Trophoblast cell (in vitro differentiated cells and primary cell): ENCODE measurements at regions not wholly inside any gene's neighbourhood (a gene's known extent, or its start where the extent isn't known, plus 50 kb on each side); places are given as distances from the start of the nearest gene placed in this dataset.

Experiments
- DNase-seq, 2 donors: peaks; one replicate each; pipeline ENCODE4 v3.0.0-alpha.2; 2016
- H2AFZ ChIP-seq: 2 replicates; pipeline ENCODE4 v1.6.1; 2013; ENCODE audit warnings: low read length, moderate library complexity, mild to moderate bottlenecking; ENCODE audit not compliant: insufficient read depth, poor library complexity
- H2AK5ac ChIP-seq: 2 replicates; pipeline ENCODE4 v1.6.1; 2013; ENCODE audit warnings: mild to moderate bottlenecking, low read length
- H2BK120ac ChIP-seq: 2 replicates; pipeline ENCODE4 v1.6.1; 2013; ENCODE audit warnings: low read length, mild to moderate bottlenecking, moderate library complexity; ENCODE audit not compliant: insufficient read depth, poor library complexity
- H2BK12ac ChIP-seq: 2 replicates; pipeline ENCODE4 v1.6.1; 2013; ENCODE audit warnings: mild to moderate bottlenecking, low read length, moderate library complexity
- H2BK5ac ChIP-seq: 2 replicates; pipeline ENCODE4 v1.6.1; 2013; ENCODE audit warnings: low read length, low read depth, moderate library complexity, mild to moderate bottlenecking; ENCODE audit not compliant: poor library complexity
- H3K14ac ChIP-seq: 2 replicates; pipeline ENCODE4 v1.6.1; 2013; ENCODE audit warnings: mild to moderate bottlenecking, low read length
- H3K18ac ChIP-seq: 2 replicates; pipeline ENCODE4 v1.6.1; 2013; ENCODE audit warnings: mild to moderate bottlenecking, low read length
- H3K23ac ChIP-seq: 2 replicates; pipeline ENCODE4 v1.6.1; 2013; ENCODE audit warnings: low read length
- H3K27ac ChIP-seq: 2 replicates; pipeline ENCODE4 v1.5.1; 2013; ENCODE audit warnings: low read depth, mild to moderate bottlenecking, inconsistent platforms, low read length, moderate library complexity
- H3K27me3 ChIP-seq: 2 replicates; pipeline ENCODE4 v1.6.1; 2013; ENCODE audit warnings: inconsistent platforms, mild to moderate bottlenecking, low read length, moderate library complexity; ENCODE audit not compliant: insufficient read depth
- H3K36me3 ChIP-seq, 2 experiments: 1 replicate in 1 of 2; 2 replicates in 1 of 2; pipeline ENCODE4 v1.6.1; 2013; ENCODE audit warnings: low read length in 2 of 2, mild to moderate bottlenecking in 2 of 2, moderate library complexity in 1 of 2; ENCODE audit not compliant: insufficient read depth in 2 of 2, control insufficient read depth in 1 of 2
- H3K4ac ChIP-seq: 2 replicates; pipeline ENCODE4 v1.6.1; 2013; ENCODE audit warnings: low read depth, mild to moderate bottlenecking, low read length, moderate library complexity
- H3K4me1 ChIP-seq, 2 experiments: 1 replicate in 1 of 2; 2 replicates in 1 of 2; pipeline ENCODE4 v1.6.1; 2013; ENCODE audit warnings: low read length in 2 of 2, mild to moderate bottlenecking in 2 of 2, moderate library complexity in 1 of 2; ENCODE audit not compliant: insufficient read depth in 2 of 2, control insufficient read depth in 1 of 2
- H3K4me2 ChIP-seq: 2 replicates; pipeline ENCODE4 v1.6.1; 2013; ENCODE audit warnings: inconsistent platforms, mild to moderate bottlenecking, low read length, moderate library complexity
- H3K4me3 ChIP-seq: 2 replicates; pipeline ENCODE4 v1.5.1; 2013; ENCODE audit warnings: mild to moderate bottlenecking, low read depth, low read length, inconsistent platforms
- H3K79me1 ChIP-seq: one replicate; pipeline ENCODE4 v1.6.1; 2013; ENCODE audit warnings: low read length
- H3K79me2 ChIP-seq: 2 replicates; pipeline ENCODE4 v1.6.1; 2013; ENCODE audit warnings: low read length, mild to moderate bottlenecking; ENCODE audit not compliant: control insufficient read depth, insufficient read depth, poor library complexity
- H3K9ac ChIP-seq: 2 replicates; pipeline ENCODE4 v1.6.1; 2013; ENCODE audit warnings: mild to moderate bottlenecking, low read length
- H3K9me3 ChIP-seq: 2 replicates; pipeline ENCODE4 v1.6.1; 2013; ENCODE audit warnings: low read depth, mild to moderate bottlenecking, control low read depth, inconsistent platforms, low read length; ENCODE audit not compliant: insufficient read depth
- H4K12ac ChIP-seq: 2 replicates; pipeline ENCODE4 v1.6.1; 2013; ENCODE audit warnings: low read depth, mild to moderate bottlenecking, low read length, moderate library complexity
- H4K8ac ChIP-seq: 2 replicates; pipeline ENCODE4 v1.6.1; 2013; ENCODE audit warnings: low read depth, mild to moderate bottlenecking, low read length, moderate library complexity
- H4K91ac ChIP-seq: one replicate; pipeline ENCODE4 v1.6.1; 2013; ENCODE audit warnings: low read depth, mild to moderate bottlenecking, low read length, moderate library complexity
- WGBS: extraction: QIAGEN DNeasy Blood & Tissue Kit; methylation state at CpG from one replicate; pipeline ENCODE4 v1.1.7; 2013; ENCODE audit warnings: missing lambda C conversion rate; ENCODE audit not compliant: insufficient read length, insufficient coverage; ENCODE audit errors: extremely low coverage; 5-methylcytosine and 5-hydroxymethylcytosine counted together

GRCh38 chr1:63710308-63710707 is 63.5 kb upstream of the ROR1 start:
- Histone ChIP-seq H3K36me3 (no peaks in the 10 kb centered on the region), H3K9ac (no peak overlapping the region), H2AK5ac (no peak overlapping the region)

DNA sequence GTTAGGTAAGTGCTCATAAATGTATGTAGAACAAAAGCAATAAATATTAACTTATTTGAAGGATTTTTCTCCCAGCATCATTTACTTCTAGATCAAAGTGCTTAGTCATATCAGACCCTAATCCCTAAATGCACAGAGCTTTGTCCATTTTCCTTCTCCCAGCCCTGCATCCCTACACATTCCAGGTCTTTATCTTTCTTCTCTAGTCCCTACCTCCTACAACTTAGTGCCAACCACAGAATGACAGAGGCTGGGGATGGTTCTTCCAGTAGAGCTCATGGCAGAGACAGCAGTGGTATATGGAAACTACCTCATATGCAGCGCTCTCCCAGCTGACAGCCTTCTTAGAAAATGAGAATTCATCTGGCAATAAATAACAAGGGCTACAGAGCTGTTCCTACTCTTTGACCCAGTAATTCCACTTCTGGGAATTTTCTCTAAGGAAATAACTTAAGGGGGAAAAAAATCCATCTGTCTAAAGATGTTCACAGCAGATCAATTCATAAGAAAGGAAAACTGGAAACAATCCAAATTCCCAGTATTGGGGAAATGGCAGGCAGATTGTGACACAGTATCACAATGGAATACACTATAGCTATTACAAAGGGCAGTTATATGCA is 62.9 kb upstream of the ROR1 start:
- H3K79me1 ChIP-seq = no peaks in the 10 kb centered on the region
- no peaks in the 10 kb centered on the region for H3K4me1 ChIP-seq
- no peak overlapping the region for H3K14ac ChIP-seq
- no peak overlapping the region for H2AFZ ChIP-seq
- H4K91ac ChIP-seq = no peak overlapping the region
- no peak overlapping the region for H2BK12ac ChIP-seq
- H3K36me3 ChIP-seq = no peaks in the 10 kb centered on the region
- WGBS = no CpG with 5 or more reads among the region's 1 CpG
- no peak overlapping the region for H4K8ac ChIP-seq
- H3K27ac ChIP-seq = no peak overlapping the region
- no peak overlapping the region for H2BK5ac ChIP-seq
- no peak overlapping the region for H2AK5ac ChIP-seq
- no peak overlapping the region for H3K18ac ChIP-seq
- H3K4ac ChIP-seq = no peak overlapping the region
- H3K79me2 ChIP-seq = no peaks in the 10 kb centered on the region
- no peak for DNase-seq
- no peak overlapping the region for H3K9ac ChIP-seq
- no peaks in the 10 kb centered on the region for H3K27me3 ChIP-seq
- no peak overlapping the region for H3K4me3 ChIP-seq
- H3K9me3 ChIP-seq = peaks cover 1% of the 10 kb centered on the region
- no peak overlapping the region for H2BK120ac ChIP-seq
- no peak overlapping the region for H4K12ac ChIP-seq
- no peak overlapping the region for H3K23ac ChIP-seq
- no peak overlapping the region for H3K4me2 ChIP-seq

More at GRCh38 chr1:63710308-63710707, 63.5 kb upstream of the ROR1 start:
- H3K18ac ChIP-seq = no peak overlapping the region
- H4K91ac ChIP-seq = no peak overlapping the region
- no peaks in the 10 kb centered on the region for H3K79me1 ChIP-seq
- no peak overlapping the region for H3K14ac ChIP-seq
- no peak overlapping the region for H3K23ac ChIP-seq
- H4K8ac ChIP-seq = no peak overlapping the region
- no CpG with 5 or more reads among the region's 4 CpGs for WGBS
- H3K27ac ChIP-seq = no peak overlapping the region
- no peak overlapping the region for H2AFZ ChIP-seq
- H3K4me2 ChIP-seq = no peak overlapping the region
- no peak overlapping the region for H2BK120ac ChIP-seq
- H3K27me3 ChIP-seq = no peaks in the 10 kb centered on the region
- H3K4ac ChIP-seq = no peak overlapping the region
- H3K9me3 ChIP-seq = peaks cover 1% of the 10 kb centered on the region
- no peak overlapping the region for H3K4me3 ChIP-seq
- H2BK5ac ChIP-seq = no peak overlapping the region
- no peaks in the 10 kb centered on the region for H3K79me2 ChIP-seq
- H3K4me1 ChIP-seq = no peaks in the 10 kb centered on the region
- no peak overlapping the region for H4K12ac ChIP-seq
- DNase-seq = no peak
- H2BK12ac ChIP-seq = no peak overlapping the region

DNA sequence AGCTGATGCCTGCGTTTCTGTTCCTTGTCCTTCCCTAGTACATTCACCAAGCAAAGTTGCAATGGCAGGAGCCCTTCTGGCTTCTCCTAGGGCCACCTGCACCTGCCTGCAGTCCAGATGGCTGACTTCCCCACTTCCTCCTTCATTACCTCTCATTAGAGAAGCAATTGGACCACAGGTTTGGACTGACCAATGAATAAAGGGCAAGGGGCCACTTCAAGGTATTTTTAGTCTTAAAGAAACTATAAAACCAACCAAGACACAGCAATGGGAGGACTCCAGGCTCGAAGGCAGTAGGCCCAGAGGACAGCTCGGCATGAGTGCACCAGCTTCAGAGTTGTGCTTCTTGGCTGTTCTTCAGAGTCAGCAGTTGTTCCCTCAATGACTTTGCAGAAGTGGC is 60.8 kb upstream of the ROR1 start:
- no peak overlapping the region for H3K18ac ChIP-seq
- no peak overlapping the region for H2AFZ ChIP-seq
- no peak overlapping the region for H3K14ac ChIP-seq
- H3K4me2 ChIP-seq = no peak overlapping the region
- H2AK5ac ChIP-seq = no peak overlapping the region
- no peaks in the 10 kb centered on the region for H3K79me2 ChIP-seq
- H3K4ac ChIP-seq = no peak overlapping the region
- no peak overlapping the region for H4K91ac ChIP-seq
- H3K27ac ChIP-seq = no peak overlapping the region
- H4K12ac ChIP-seq = no peak overlapping the region
- WGBS = no CpG with 5 or more reads among the region's 3 CpGs
- no peaks in the 10 kb centered on the region for H3K36me3 ChIP-seq
- H2BK12ac ChIP-seq = no peak overlapping the region
- DNase-seq = no peak
- no peaks in the 10 kb centered on the region for H3K27me3 ChIP-seq
- peaks cover 1% of the 10 kb centered on the region for H3K9me3 ChIP-seq
- H3K79me1 ChIP-seq = no peaks in the 10 kb centered on the region
- no peak overlapping the region for H2BK5ac ChIP-seq
- no peak overlapping the region for H3K4me3 ChIP-seq
- H3K9ac ChIP-seq = peak overlapping the region; percentile 9
- H3K4me1 ChIP-seq = no peaks in the 10 kb centered on the region
- no peak overlapping the region for H2BK120ac ChIP-seq
- no peak overlapping the region for H3K23ac ChIP-seq
- no peak overlapping the region for H4K8ac ChIP-seq

DNA sequence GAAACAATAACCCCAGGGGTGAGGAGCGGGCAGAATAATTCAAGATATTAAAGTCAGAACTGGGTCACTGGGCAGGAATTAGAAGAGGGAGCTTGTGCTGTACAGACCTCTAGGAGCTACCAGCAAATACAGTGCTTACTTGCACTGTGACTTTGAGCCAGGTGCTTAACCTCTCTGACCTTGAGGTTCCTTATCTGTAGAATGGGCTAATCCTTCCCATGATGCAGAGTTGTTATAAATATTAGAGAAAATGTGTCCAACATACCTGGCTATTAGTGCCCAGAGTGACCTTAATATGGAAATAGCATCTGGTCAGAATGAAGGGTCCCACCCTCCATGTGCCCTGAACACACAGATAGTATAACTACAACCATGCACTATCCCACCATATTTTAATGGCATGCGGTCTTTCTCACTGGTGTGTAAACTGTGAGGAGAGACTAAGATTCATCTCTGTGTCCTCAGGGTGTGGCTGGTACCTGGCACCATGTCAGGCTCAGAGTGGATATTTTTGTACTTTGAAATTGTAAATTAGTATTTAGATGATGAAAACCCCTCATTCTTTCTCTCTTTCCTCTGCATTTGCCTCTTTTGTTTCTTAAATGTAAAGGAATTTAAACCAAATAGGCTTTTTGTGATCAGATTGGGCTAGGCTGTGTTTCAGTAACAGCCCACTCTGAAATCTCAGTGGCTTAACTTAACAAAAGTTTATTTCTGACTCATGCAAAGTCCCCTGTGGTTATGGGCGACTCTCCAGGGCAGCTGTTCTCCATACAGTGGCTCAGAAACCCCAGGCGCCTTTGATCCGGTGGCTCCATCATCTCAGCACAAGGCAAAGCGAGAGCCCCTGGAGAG is 60.0 kb upstream of the ROR1 start:
- H3K9ac ChIP-seq = no peak overlapping the region
- no peak overlapping the region for H2BK12ac ChIP-seq
- H3K23ac ChIP-seq = no peak overlapping the region
- H3K4me2 ChIP-seq = no peak overlapping the region
- no peak overlapping the region for H3K4me3 ChIP-seq
- no peak overlapping the region for H4K12ac ChIP-seq
- H3K27me3 ChIP-seq = no peaks in the 10 kb centered on the region
- H3K79me2 ChIP-seq = no peaks in the 10 kb centered on the region
- H3K9me3 ChIP-seq = peaks cover 1% of the 10 kb centered on the region
- no peak overlapping the region for H3K14ac ChIP-seq
- H3K79me1 ChIP-seq = no peaks in the 10 kb centered on the region
- H3K18ac ChIP-seq = no peak overlapping the region
- no peak overlapping the region for H2BK120ac ChIP-seq
- no peak overlapping the region for H2AK5ac ChIP-seq
- H2AFZ ChIP-seq = no peak overlapping the region
- no peak overlapping the region for H3K27ac ChIP-seq
- no peak overlapping the region for H4K8ac ChIP-seq
- WGBS = no CpG with 5 or more reads among the region's 6 CpGs
- H2BK5ac ChIP-seq = no peak overlapping the region
- H4K91ac ChIP-seq = no peak overlapping the region
- peaks cover 0 to 2% of the 10 kb centered on the region in 2 experiments for H3K4me1 ChIP-seq
- H3K4ac ChIP-seq = no peak overlapping the region
- no peaks in the 10 kb centered on the region for H3K36me3 ChIP-seq
- no peak for DNase-seq
